NAMALWA (cell line): ENCODE measurements at regions not wholly inside any gene's neighbourhood (a gene's known extent, or its start where the extent isn't known, plus 50 kb on each side); places are given as distances from the start of the nearest gene placed in this dataset.
"Not testable (repeated sequence)": the region's sequence is repeated elsewhere in the genome, so short reads cannot be mapped to it uniquely, and the experiment has no call there.

Experiments
- DNase-seq: peaks from one replicate; pipeline ENCODE4 v3.0.0-alpha.2; 2015; ENCODE audit warnings: low spot score

GRCh38 chr20:29763821-29764511 is 1493.5 kb upstream of the DEFB115 start:
- no peak for DNase-seq

GRCh38 chr20:29764922-29765610 is 1492.4 kb upstream of the DEFB115 start:
- peak; percentile 38 for DNase-seq

GRCh38 chr20:29778033-29778432 is 1479.4 kb upstream of the DEFB115 start:
- DNase-seq, result not testable (repeated sequence)

- not testable (repeated sequence) for DNase-seq
Measured at GRCh38 chr20:29781217-29781616, 1476.2 kb upstream of the DEFB115 start.

GRCh38 chr20:29781891-29782290 is 1475.6 kb upstream of the DEFB115 start:
- DNase-seq, result not testable (repeated sequence)

GRCh38 chr20:29787456-29787855 is 1470.0 kb upstream of the DEFB115 start:
- DNase-seq, result not testable (repeated sequence)

GRCh38 chr20:29790510-29790909 is 1467.0 kb upstream of the DEFB115 start:
- no peak for DNase-seq

- DNase-seq, result not testable (repeated sequence)
Measured at GRCh38 chr20:29831508-29831907, 1426.0 kb upstream of the DEFB115 start.

- DNase-seq, result not testable (repeated sequence)
Measured at GRCh38 chr20:29868014-29868413, 1389.5 kb upstream of the DEFB115 start.

GRCh38 chr20:29868688-29869087 is 1388.8 kb upstream of the DEFB115 start:
- not testable (repeated sequence) for DNase-seq

- DNase-seq, result not testable (repeated sequence)
Measured at GRCh38 chr20:29871816-29872215, 1385.6 kb upstream of the DEFB115 start.

GRCh38 chr20:29873946-29874345 is 1383.5 kb upstream of the DEFB115 start:
- peak; percentile 41 for DNase-seq

- no peak for DNase-seq
Measured at GRCh38 chr20:29874476-29875202, 1382.8 kb upstream of the DEFB115 start.

- DNase-seq, result not testable (repeated sequence)
Measured at GRCh38 chr20:29875321-29876083, 1382.0 kb upstream of the DEFB115 start.

GRCh38 chr20:29876084-29876910 is 1381.2 kb upstream of the DEFB115 start:
- DNase-seq, result not testable (repeated sequence)

- DNase-seq, result no peak
Measured at GRCh38 chr20:29876911-29877285, 1380.6 kb upstream of the DEFB115 start.

GRCh38 chr20:29877411-29878280 is 1379.8 kb upstream of the DEFB115 start:
- DNase-seq, result not testable (repeated sequence)

GRCh38 chr20:29878281-29878741 is 1379.2 kb upstream of the DEFB115 start:
- no peak for DNase-seq

- DNase-seq, result no peak
Measured at GRCh38 chr20:29878777-29879442, 1378.6 kb upstream of the DEFB115 start.
